Iris pigment epithelial cell (primary cell): ENCODE measurements at regions not wholly inside any gene's neighbourhood (a gene's known extent, or its start where the extent isn't known, plus 50 kb on each side); places are given as distances from the start of the nearest gene placed in this dataset.
"Not testable (repeated sequence)": the region's sequence is repeated elsewhere in the genome, so short reads cannot be mapped to it uniquely, and the experiment has no call there.

Experiments used
- DNase-seq: peaks from one replicate; pipeline ENCODE4 v3.0.0-alpha.2; 2011; ENCODE audit warnings: low read depth

GRCh38 chr11:36777311-36777710 lies 179.3 kb upstream of the RAG2 start:
- DNase-seq: no peak

- DNase-seq: no peak
Measured at GRCh38 chr11:36775756-36776155, 177.7 kb upstream of the RAG2 start.

- no peak for DNase-seq
Measured at GRCh38 chr11:36775130-36775529, 177.1 kb upstream of the RAG2 start.

GRCh38 chr11:36774603-36775002 lies 176.6 kb upstream of the RAG2 start:
- DNase-seq: peak; percentile 10

DNA sequence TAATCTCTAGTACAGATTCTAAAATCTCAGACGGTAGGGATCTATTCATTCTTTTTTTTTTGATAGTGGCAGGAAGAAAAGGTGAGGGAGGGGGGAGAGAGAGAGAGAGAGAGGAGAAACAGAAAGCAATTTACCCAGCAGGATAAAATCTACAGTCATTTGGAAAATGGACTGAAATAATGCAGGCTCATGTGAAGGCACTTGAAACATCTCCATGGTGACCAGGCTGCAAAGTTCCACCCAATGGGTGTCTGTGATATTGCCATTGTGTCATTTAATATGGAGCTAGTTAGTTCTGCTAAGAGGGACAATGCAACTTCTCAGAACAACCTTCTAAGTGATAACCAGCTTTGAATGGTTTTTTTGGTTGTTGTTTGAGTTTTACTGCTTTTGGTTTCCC lies 165.2 kb upstream of the RAG2 start:
- no peak for DNase-seq

DNA sequence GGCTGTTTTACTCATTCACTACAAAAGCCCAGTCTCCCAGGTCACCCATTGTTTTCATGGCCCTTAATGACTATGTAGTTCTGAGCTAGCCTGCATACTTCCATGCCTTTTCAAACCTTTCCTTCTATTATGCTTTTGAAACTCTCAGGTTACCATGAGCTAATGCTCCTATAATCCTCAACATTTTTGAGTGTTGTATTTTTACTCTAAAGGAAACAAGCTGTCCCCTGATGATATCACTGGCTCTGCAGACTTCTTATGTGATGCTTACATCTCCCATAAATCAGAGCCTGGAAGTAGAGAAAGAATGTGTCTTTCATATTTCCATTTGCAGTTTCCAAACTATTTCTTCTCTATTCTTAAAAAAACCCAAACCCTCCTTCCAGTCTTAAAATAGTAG lies 159.0 kb upstream of the RAG2 start:
- DNase-seq: no peak

GRCh38 chr11:36753960-36754359 lies 155.9 kb upstream of the RAG2 start:
- DNase-seq: no peak

DNA sequence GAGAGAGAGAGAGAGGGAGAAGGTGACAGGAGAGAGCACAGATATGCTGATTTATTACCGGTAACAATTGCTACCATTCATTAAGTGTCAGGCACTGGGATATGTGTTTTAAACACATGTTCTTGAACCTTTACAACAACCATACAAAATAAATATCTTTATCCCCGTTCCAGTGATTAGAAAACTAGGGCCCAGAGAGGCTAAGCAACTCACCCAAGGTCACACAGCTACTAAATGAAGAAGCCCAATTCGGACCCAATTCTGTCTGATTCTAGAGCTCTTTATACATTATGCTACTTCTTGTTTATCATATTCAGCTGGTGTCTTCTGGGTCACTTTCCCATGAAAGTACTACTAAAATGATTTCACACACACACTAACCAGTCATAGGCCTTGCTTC lies 154.0 kb upstream of the RAG2 start:
- DNase-seq: no peak

DNA sequence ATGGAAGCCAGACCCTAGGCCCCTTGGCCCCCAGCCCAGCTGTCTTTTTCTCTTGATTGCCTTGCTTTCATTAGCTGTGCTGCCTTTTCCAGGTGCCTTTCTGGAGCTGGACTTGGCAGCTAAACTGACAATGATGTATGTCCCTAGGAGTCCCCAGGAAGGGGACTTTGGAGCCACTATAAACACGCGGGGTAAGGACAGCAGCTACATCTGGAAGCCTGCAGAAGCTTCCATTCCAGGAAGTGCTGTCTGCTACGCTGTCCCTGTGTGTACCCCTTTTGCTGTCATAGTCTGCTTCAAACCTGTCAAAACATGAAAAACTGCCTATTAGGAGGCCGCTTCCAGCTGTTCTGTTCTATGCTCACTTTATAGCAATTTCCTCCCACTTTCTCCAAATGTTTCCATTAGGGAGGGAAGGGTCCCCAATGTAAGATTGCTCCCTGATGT lies 153.3 kb upstream of the RAG2 start:
- DNase-seq: no peak

DNA sequence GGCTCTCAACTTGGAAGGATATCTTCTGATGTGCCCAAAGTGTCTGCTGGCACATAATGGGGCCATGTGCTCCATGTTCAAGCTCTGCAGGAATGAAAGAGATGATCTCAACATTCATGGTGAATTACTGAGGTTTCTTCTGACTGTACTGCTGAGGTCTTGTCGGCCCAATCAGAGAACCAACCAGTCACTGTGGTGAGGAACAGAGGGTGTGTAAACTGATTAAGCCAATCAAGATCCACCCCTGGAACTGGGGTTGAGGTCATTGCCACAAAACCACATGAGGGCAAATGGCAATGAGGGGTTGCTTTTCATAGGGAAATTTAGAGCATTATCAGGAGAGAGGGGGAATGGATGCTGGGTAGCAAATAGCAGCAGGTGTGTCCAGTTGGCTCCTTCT lies 152.3 kb upstream of the RAG2 start:
- no peak for DNase-seq

DNA sequence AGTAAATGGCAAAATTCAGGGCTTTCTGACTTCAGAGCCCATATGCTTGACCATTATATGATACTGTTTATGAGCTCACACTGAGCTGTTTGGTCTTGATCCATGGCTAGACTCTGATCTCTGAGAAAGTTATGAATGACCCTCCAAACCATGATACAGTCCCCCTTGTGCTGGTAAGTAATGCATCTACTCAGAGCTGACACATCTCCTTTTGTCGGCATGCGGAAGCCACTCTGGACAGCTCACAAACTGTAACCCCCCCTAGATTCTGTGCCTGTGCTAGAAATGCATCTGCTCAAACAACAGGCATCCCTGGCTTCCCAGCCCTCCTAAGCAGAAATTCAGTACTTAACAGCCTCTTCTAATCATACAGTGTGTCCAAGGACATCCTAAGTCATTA lies 150.8 kb upstream of the RAG2 start:
- no peak for DNase-seq

GRCh38 chr11:36746886-36747710 lies 149.1 kb upstream of the RAG2 start:
- peak; percentile 91 for DNase-seq

DNA sequence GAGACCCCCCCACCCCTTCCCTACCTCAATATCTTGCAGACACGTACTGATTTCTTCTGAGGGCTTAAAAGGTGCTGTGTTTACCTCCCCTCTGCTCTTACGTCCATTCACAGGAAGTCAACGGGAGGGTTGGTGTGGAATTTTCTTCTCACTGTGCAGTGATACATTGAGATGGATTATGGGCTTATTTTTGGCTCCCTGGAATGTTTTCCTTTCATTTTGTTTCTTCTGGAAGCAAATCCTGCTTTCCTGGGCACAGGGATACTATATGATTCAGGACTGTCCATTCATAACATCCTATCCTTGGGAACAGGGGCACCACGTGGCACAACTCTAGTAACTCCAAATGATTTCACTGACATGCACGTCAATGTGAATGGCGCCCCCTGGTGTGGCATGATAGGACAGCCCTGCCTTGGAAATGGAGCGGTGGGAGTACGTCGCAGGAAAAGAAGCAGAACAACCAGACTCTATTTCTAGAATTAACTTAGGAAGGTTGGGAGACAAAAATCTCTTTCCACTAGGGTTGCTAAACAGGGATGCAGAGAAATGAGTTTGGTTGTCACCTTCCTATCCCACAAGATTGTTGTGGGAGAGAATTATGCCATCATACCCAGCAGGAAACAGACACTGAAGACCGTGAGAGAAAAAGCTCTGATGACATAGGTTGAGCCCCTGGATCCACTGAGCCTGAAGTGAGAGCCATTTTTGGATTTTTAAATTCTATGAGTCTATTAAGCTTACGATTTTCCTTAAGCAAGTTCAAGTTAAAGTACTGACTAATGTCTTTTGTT lies 146.5 kb upstream of the RAG2 start:
- peak; percentile 68 for DNase-seq

DNA sequence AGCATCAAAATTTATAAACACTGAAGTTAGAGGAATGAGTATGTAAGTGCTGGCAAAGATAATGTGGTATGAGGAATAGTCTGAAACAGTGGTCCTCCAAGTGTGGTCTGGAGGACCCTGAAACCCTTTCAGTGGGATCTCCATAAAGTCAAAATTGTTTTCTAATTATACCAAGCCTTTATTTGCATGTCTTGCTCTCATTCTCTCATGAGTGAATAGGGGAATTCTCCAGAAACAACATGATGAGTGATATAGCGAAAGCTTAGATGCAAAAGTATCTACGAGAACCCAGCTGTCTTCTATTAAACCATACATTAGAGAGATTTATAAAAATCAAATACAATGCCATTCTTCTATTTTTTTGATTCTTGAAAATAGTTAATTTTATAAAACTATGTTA lies 145.0 kb upstream of the RAG2 start:
- no peak for DNase-seq

DNA sequence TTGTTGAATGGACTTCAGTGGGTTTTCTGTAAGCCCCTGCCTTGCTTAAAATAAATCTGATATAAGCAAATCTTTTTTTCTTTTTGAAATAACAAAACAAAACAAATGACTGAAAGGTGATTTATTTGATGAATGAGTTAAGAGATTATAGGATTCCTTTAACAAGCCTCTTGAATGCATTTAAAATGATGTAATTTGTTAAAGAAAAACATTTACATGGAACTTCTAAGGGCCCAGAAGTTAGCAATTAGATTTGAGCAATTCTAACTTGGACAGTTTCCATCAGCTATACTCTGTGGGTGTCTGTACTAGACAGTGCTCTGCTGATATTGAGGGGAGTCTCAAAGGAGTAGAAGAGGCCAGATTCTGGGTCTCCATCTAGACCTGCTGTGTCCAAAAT lies 143.5 kb upstream of the RAG2 start:
- DNase-seq: no peak

DNA sequence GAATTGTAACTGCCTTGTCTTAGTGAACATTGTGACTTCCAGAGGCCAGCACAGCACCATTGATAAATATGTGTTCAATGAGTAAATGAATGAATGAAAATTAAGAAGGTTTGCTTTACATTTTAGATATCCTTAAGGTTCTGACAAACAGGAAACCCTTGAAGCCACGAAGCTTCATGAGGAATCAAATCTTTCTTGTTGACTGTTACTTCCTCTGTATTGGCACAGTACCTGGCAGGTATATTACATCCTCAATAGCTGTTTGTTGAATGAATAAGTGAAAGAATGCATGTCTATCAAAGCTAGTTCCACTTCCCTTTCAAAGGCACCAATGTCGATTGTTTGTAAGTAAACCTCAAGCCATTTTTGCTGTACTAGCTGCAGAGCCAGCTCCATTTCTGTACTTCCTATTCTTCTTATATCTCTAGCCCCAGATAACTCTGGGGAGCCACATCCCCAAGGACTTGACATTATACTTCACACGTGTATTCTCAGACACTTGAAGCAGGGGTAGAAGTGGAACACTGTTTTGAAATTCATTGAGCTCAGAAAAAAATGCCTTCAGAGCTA lies 140.3 kb upstream of the RAG2 start:
- no peak for DNase-seq

DNA sequence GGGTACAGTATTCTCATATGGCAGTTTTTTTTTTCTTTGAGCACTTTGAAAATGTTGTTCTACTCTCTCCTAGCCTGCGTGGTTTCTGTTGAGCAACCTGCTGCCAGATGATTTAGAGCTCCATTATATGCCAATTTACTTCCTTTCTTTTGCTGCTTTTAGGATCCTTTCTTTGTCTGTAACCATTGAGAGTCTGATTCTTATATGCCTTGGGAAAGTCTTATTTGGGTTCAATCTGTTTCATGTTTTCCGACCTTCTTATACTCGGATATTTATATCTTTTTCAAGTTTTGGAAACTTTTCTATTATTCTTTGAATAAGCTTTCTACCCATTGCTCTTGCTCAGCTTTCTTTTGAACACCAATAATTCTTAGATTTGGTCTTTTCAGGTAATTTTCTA lies 138.1 kb upstream of the RAG2 start:
- no peak for DNase-seq

GRCh38 chr11:36733721-36734120 lies 135.7 kb upstream of the RAG2 start:
- DNase-seq: not testable (repeated sequence)

DNA sequence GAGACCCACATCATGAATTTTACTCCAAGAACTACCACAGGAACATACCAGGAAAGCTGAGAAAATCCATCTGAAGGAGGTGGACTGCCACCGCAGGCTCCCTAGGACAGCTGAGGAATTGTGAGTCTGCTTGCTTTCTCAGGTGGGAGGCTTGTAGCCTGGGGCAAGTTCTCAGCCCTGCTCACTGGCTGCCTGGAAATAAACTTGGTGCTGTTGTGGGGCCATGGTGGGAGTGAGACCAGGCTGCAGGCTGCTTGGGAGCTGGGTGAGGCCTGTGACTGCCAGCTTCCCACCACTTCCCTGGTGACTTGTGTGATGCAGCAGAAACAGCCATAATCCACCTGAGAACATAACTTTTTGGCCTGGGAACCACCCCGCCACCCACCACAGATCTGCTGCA lies 132.7 kb upstream of the RAG2 start:
- no peak for DNase-seq

DNA sequence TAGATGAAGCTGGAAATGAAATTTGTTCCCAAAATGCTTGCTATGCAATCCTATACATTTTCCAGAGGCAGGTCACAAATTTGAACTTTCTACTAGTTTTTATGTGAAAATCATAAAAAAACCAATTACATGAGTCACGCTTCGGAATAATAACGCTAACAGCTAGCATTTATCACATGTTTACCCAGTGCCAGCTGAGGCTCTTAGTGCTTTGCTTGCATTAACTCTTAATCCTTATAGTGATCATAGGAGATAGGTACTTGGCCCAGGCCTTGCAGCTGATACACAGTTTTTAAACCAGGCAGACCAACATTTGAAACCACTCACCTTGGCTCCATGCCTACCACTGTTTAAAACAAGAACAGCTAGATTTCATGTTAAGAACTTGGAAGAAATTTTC lies 131.8 kb upstream of the RAG2 start:
- no peak for DNase-seq

DNA sequence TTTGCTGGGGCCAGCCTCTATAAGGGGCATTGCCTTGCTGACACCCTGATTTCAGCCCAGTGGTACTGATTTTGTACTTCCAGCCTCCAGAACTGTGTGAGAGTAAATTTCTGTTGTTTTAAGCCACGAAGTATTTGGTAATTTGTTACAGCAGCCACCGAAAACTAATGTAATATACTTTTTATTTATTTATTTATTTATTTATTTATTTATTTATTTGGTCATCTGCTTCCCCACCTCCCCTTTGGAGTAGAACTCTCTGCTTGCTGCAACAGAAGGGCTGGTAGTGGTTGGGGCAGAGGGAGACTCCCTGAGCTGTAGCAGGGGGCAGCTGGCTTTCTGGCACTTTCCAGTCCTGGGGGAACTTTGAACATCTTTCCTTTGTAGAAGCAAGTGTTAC lies 128.4 kb upstream of the RAG2 start:
- no peak for DNase-seq

DNA sequence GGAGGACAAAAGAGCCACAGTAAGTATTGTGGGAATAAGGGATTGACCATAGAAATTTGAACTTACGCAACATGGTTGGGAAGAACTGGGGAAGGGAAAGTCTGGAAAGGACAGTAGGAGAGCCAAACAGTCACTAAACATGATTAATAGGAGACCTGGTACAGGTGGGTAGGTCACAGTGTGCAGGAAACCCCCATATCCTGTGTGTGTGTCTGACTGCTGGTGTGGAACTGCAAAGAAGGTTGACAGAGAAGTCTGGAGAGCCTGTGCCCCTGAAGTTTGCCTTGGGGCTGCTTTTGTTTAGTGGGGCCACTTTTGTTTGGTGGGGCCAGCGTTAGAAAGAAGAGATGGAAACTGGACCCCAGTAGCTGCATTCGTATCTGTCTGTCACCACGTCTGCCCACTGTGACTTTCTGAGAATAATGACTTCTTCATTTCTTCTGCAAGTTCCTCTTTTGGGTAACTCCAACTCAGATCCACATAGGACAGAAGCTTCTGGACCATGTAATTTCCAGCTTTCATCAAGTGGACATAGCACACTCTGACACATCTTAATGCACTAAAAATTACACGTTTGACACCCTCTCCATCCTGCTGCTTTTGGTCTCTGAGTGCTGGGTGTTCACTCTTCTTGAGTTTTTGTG lies 126.8 kb upstream of the RAG2 start:
- no peak for DNase-seq

DNA sequence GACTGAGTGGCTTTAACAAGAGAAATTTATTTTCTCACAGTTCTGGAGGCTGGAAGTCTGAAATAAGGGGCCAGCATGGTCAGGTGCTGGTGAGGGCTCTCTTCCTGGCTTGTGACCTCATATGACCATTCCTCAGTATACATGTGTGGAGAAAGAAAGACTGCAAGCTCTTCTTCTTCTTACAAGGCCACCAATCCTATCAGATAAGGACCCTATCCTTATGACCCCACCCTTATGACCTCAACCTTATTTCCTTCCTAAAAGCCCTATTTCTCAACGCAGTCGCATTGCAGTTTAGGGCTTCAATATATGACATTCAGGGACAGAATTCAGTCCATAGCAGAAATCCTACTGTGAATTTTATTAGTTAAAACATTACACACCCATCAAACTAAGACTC lies 124.4 kb upstream of the RAG2 start:
- DNase-seq: no peak
